Ammon's horn (tissue), 1 donor: ENCODE measurements at regions not wholly inside any gene's neighbourhood (a gene's known extent, or its start where the extent isn't known, plus 50 kb on each side); places are given as distances from the start of the nearest gene placed in this dataset.

ENCODE experiments used
- DNase-seq: peaks from one replicate; pipeline ENCODE4 v3.0.0-alpha.2; 2016; ENCODE audit warnings: low spot score

GRCh38 chr15:69895202-69895601 lies 202.5 kb downstream of the TLE3 start:
- DNase-seq, result no peak

- no peak for DNase-seq
Measured at GRCh38 chr15:69896606-69897005, 201.1 kb downstream of the TLE3 start.

- no peak for DNase-seq
Measured at GRCh38 chr15:69897061-69897460, 200.7 kb downstream of the TLE3 start.

GRCh38 chr15:69897471-69898237 lies 200.1 kb downstream of the TLE3 start:
- no peak for DNase-seq

- no peak for DNase-seq
Measured at GRCh38 chr15:69898243-69898642, 199.5 kb downstream of the TLE3 start.

GRCh38 chr15:69902414-69903062 lies 195.2 kb downstream of the TLE3 start:
- DNase-seq, result no peak

GRCh38 chr15:69903470-69904469 lies 193.9 kb downstream of the TLE3 start:
- DNase-seq, result no peak

GRCh38 chr15:69906256-69907185 lies 191.2 kb downstream of the TLE3 start:
- DNase-seq, result no peak

GRCh38 chr15:69908060-69908459 lies 189.7 kb downstream of the TLE3 start:
- no peak for DNase-seq

GRCh38 chr15:69908590-69909420 lies 188.9 kb downstream of the TLE3 start:
- no peak for DNase-seq

GRCh38 chr15:69909719-69910444 lies 187.8 kb downstream of the TLE3 start:
- no peak for DNase-seq

- no peak for DNase-seq
Measured at GRCh38 chr15:69910514-69910913, 187.2 kb downstream of the TLE3 start.

- no peak for DNase-seq
Measured at GRCh38 chr15:69912116-69912515, 185.6 kb downstream of the TLE3 start.

GRCh38 chr15:69914040-69914439 lies 183.7 kb downstream of the TLE3 start:
- no peak for DNase-seq

GRCh38 chr15:69914960-69915359 lies 182.8 kb downstream of the TLE3 start:
- DNase-seq, result peak; percentile 29

- no peak for DNase-seq
Measured at GRCh38 chr15:69916169-69916785, 181.4 kb downstream of the TLE3 start.

GRCh38 chr15:69917056-69917455 lies 180.7 kb downstream of the TLE3 start:
- DNase-seq, result no peak

- peak; percentile 60 for DNase-seq
Measured at GRCh38 chr15:69919816-69920215, 177.9 kb downstream of the TLE3 start.

- no peak for DNase-seq
Measured at GRCh38 chr15:69920221-69920620, 177.5 kb downstream of the TLE3 start.
